ENCODE measurements at regions not wholly inside any gene's neighbourhood (a gene's known extent, or its start where the extent isn't known, plus 50 kb on each side); places are given as distances from the start of the nearest gene placed in this dataset.

- TF ChIP-seq, protein P1, sequence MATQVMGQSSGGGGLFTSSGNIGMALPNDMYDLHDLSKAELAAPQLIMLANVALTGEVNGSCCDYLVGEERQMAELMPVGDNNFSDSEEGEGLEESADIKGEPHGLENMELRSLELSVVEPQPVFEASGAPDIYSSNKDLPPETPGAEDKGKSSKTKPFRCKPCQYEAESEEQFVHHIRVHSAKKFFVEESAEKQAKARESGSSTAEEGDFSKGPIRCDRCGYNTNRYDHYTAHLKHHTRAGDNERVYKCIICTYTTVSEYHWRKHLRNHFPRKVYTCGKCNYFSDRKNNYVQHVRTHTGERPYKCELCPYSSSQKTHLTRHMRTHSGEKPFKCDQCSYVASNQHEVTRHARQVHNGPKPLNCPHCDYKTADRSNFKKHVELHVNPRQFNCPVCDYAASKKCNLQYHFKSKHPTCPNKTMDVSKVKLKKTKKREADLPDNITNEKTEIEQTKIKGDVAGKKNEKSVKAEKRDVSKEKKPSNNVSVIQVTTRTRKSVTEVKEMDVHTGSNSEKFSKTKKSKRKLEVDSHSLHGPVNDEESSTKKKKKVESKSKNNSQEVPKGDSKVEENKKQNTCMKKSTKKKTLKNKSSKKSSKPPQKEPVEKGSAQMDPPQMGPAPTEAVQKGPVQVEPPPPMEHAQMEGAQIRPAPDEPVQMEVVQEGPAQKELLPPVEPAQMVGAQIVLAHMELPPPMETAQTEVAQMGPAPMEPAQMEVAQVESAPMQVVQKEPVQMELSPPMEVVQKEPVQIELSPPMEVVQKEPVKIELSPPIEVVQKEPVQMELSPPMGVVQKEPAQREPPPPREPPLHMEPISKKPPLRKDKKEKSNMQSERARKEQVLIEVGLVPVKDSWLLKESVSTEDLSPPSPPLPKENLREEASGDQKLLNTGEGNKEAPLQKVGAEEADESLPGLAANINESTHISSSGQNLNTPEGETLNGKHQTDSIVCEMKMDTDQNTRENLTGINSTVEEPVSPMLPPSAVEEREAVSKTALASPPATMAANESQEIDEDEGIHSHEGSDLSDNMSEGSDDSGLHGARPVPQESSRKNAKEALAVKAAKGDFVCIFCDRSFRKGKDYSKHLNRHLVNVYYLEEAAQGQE (IDR thresholded peaks at IDR 0.05; ENCODE audit: insufficient read depth in 1 of 2, low read depth in 2 of 2, low read length in 1 of 2), result no peak
- TF ChIP-seq TCF7L2 (IDR thresholded peaks at IDR 0.05; ENCODE audit: low read depth, low read length), result no peak
- TF ChIP-seq CTCF (IDR thresholded peaks at IDR 0.05), result peak; percentile 54
- no peak for DNase-seq (ENCODE audit: low read depth, low spot score)
- Histone ChIP-seq H3K27ac (ENCODE audit: low read length) (no peak overlapping the region), H3K9me3 (ENCODE audit: control insufficient read depth, insufficient read depth, low read depth, low read length) (no peaks in the 10 kb centered on the region), H3K36me3 (ENCODE audit: control insufficient read depth, insufficient read depth, low read length) (no peaks in the 10 kb centered on the region), H3K4me1 (ENCODE audit: control insufficient read depth, insufficient read depth, low read length) (no peaks in the 10 kb centered on the region), H3K27me3 (ENCODE audit: control insufficient read depth, insufficient read depth, low read length) (no peaks in the 10 kb centered on the region), H3K4me3 (ENCODE audit: low read depth in 2 of 2, low read length in 2 of 2) (no peak overlapping the region)
- BruUV-seq (replicated peaks), result no TSS peak
- in situ Hi-C loops (cut with HindIII; ENCODE audit: low pct_unique_long_range_greater_than_20kb, low sequenced_read_pairs), result no loop called here
- ATAC-seq, result no peak
- intact Hi-C loops (cut with micrococcal nuclease; ENCODE audit: unreplicated experiment), result no loop called here
- ChIA-PET CTCF (no interaction called here), POLR2A (no interaction called here)
Measured at GRCh38 chr17:70808596-70808995, 639.3 kb downstream of the KCNJ2 start.

GRCh38 chr17:70810609-70811008 lies 641.3 kb downstream of the KCNJ2 start:
- intact Hi-C loops (cut with micrococcal nuclease; ENCODE audit: unreplicated experiment), result no loop called here
- no peaks in the 10 kb centered on the region for H3K36me3 ChIP-seq (ENCODE audit: control insufficient read depth, insufficient read depth, low read length)
- ATAC-seq, result no peak
- no peaks in the 10 kb centered on the region for H3K27me3 ChIP-seq (ENCODE audit: control insufficient read depth, insufficient read depth, low read length)
- no peak for DNase-seq (ENCODE audit: low read depth, low spot score)
- BruUV-seq (replicated peaks), result no TSS peak
- ChIA-PET POLR2A (no interaction called here), CTCF (no interaction called here)
- H3K27ac ChIP-seq (ENCODE audit: low read length), result no peak overlapping the region
- no peaks in the 10 kb centered on the region for H3K4me1 ChIP-seq (ENCODE audit: control insufficient read depth, insufficient read depth, low read length)
- TF ChIP-seq, protein P1 (IDR thresholded peaks at IDR 0.05; ENCODE audit: insufficient read depth in 1 of 2, low read depth in 2 of 2, low read length in 1 of 2), result no peak
- TF ChIP-seq POLR2AphosphoS5 (IDR thresholded peaks at IDR 0.05; ENCODE audit: low read depth, low read length) (no peak), CTCF (IDR thresholded peaks at IDR 0.05) (no peak), TCF7L2 (IDR thresholded peaks at IDR 0.05; ENCODE audit: low read depth, low read length) (no peak), SIN3A (IDR thresholded peaks at IDR 0.05; ENCODE audit: borderline replicate concordance, insufficient read depth, low read depth, low read length) (no peak)
- in situ Hi-C loops (cut with HindIII; ENCODE audit: low pct_unique_long_range_greater_than_20kb, low sequenced_read_pairs), result no loop called here
- no peak overlapping the region for H3K4me3 ChIP-seq (ENCODE audit: low read depth in 2 of 2, low read length in 2 of 2)
- H3K9me3 ChIP-seq (ENCODE audit: control insufficient read depth, insufficient read depth, low read depth, low read length), result no peaks in the 10 kb centered on the region

Measured in Panc1 (cell line).